Right lobe of liver (tissue), 4 donors: ENCODE measurements at regions not wholly inside any gene's neighbourhood (a gene's known extent, or its start where the extent isn't known, plus 50 kb on each side); places are given as distances from the start of the nearest gene placed in this dataset.

Source experiments
- CTCF ChIP-seq, 4 donors: fragments of 200-600 bp in 3 of 4; fragments of 450-650 bp in 1 of 4; IDR thresholded peaks; one replicate each; pipeline versions ENCODE4 v1.5.1 to v1.8.0; 2016 to 2022; ENCODE audit warnings: antibody characterized with exemption in 4 of 4, mild to moderate bottlenecking in 2 of 4
- POLR2A ChIP-seq: fragments of 450-650 bp; IDR thresholded peaks from one replicate; pipeline ENCODE4 v1.6.1; 2017; ENCODE audit warnings: antibody characterized with exemption, mild to moderate bottlenecking
- donor health status: DM: no; HTN: no; CAD: no.
- donor health status: DM: no; HTN: no; CAD: no.
- donor health status: DM: no; HTN: yes; CAD: no.

GRCh38 chr3:22691856-22692628 lies 511.1 kb upstream of the UBE2E2 start:
- TF ChIP-seq CTCF (IDR thresholded peaks at IDR 0.05) (no peak), POLR2A (no peak)
